ENCODE measurements at regions not wholly inside any gene's neighbourhood (a gene's known extent, or its start where the extent isn't known, plus 50 kb on each side); places are given as distances from the start of the nearest gene placed in this dataset.

GRCh38 chr2:144711084-144711483 is 191.2 kb upstream of the ZEB2 start:
- H3K4me1 ChIP-seq (ENCODE audit: low read depth), result peaks cover 14% of the 10 kb centered on the region
- H3K27me3 ChIP-seq, result no peaks in the 10 kb centered on the region
- no peak overlapping the region for H3K4me3 ChIP-seq
- no peaks in the 10 kb centered on the region for H3K9me3 ChIP-seq (ENCODE audit: low read depth)
- no peak for TF ChIP-seq CTCF (IDR thresholded peaks at IDR 0.05; ENCODE audit: low read depth, low read length)
- no peak for DNase-seq (ENCODE audit: low read depth in 1 of 2, low spot score in 1 of 2)
- H3K36me3 ChIP-seq, result no peaks in the 10 kb centered on the region
- H3K27ac ChIP-seq, result no peak overlapping the region

- Histone ChIP-seq H3K36me3 (no peaks in the 10 kb centered on the region), H3K27me3 (no peaks in the 10 kb centered on the region), H3K4me1 (ENCODE audit: low read depth) (peaks cover 13% of the 10 kb centered on the region), H3K27ac (no peak overlapping the region), H3K4me3 (no peak overlapping the region), H3K9me3 (ENCODE audit: low read depth) (no peaks in the 10 kb centered on the region)
- TF ChIP-seq CTCF (IDR thresholded peaks at IDR 0.05; ENCODE audit: low read depth, low read length), result no peak
- no peak for DNase-seq (ENCODE audit: low read depth in 1 of 2, low spot score in 1 of 2)
Observed at GRCh38 chr2:144708626-144709025, 188.7 kb upstream of the ZEB2 start.

- Histone ChIP-seq H3K9me3 (ENCODE audit: low read depth) (no peaks in the 10 kb centered on the region), H3K36me3 (no peaks in the 10 kb centered on the region), H3K27me3 (no peaks in the 10 kb centered on the region), H3K4me3 (no peak overlapping the region), H3K27ac (no peak overlapping the region), H3K4me1 (ENCODE audit: low read depth) (peaks cover 5% of the 10 kb centered on the region)
- TF ChIP-seq CTCF (IDR thresholded peaks at IDR 0.05; ENCODE audit: low read depth, low read length), result no peak
- no peak for DNase-seq (ENCODE audit: low read depth in 1 of 2, low spot score in 1 of 2)
Observed at GRCh38 chr2:144707736-144708326, 187.9 kb upstream of the ZEB2 start.

- TF ChIP-seq CTCF (IDR thresholded peaks at IDR 0.05; ENCODE audit: low read depth, low read length), result no peak
- Histone ChIP-seq H3K27ac (no peak overlapping the region), H3K9me3 (ENCODE audit: low read depth) (no peaks in the 10 kb centered on the region)
Observed at GRCh38 chr2:144706647-144707046, 186.7 kb upstream of the ZEB2 start.

GRCh38 chr2:144705328-144706245 is 185.7 kb upstream of the ZEB2 start:
- Histone ChIP-seq H3K4me1 (ENCODE audit: low read depth) (no peaks in the 10 kb centered on the region), H3K27ac (no peak overlapping the region), H3K27me3 (no peaks in the 10 kb centered on the region), H3K9me3 (ENCODE audit: low read depth) (no peaks in the 10 kb centered on the region), H3K36me3 (no peaks in the 10 kb centered on the region), H3K4me3 (no peak overlapping the region)
- TF ChIP-seq CTCF (IDR thresholded peaks at IDR 0.05; ENCODE audit: low read depth, low read length), result no peak
- peak in 1 of 2 donors; percentile 53 for DNase-seq (ENCODE audit: low read depth in 1 of 2, low spot score in 1 of 2)

More at GRCh38 chr2:144706647-144707046, 186.7 kb upstream of the ZEB2 start:
- no peaks in the 10 kb centered on the region for H3K4me1 ChIP-seq (ENCODE audit: low read depth)
- H3K4me3 ChIP-seq, result no peak overlapping the region
- H3K36me3 ChIP-seq, result no peaks in the 10 kb centered on the region
- DNase-seq (ENCODE audit: low read depth in 1 of 2, low spot score in 1 of 2), result no peak
- no peaks in the 10 kb centered on the region for H3K27me3 ChIP-seq
